ENCODE measurements at regions not wholly inside any gene's neighbourhood (a gene's known extent, or its start where the extent isn't known, plus 50 kb on each side); places are given as distances from the start of the nearest gene placed in this dataset.

- CTCF ChIA-PET (ENCODE audit: low intra/inter-chr PET ratio, low total read pairs) = no interaction called here
- no peaks in the 10 kb centered on the region for H3K79me2 ChIP-seq (ENCODE audit: insufficient read depth, low read length)
- POLR2A ChIA-PET = no interaction called here
- H3K9ac ChIP-seq (ENCODE audit: insufficient read depth, low read depth, low read length) = no peak overlapping the region
- H3K27me3 ChIP-seq (ENCODE audit: control insufficient read depth in 1 of 2, insufficient read depth in 2 of 2, low read length in 2 of 2) = no peaks in the 10 kb centered on the region
- in situ Hi-C loops (cut with HindIII; ENCODE audit: extremely low pct_ligation_motif_present, low pct_unique_long_range_greater_than_20kb) = no loop called here
- no TSS peak for BruUV-seq (replicated peaks)
- TF ChIP-seq ZNF430 (CRISPR knock-in tag; IDR thresholded peaks at IDR 0.05) = no peak
- no peak overlapping the region for H3K27ac ChIP-seq (ENCODE audit: extremely low read length, insufficient read depth, low read length)
- intact Hi-C loops (cut with micrococcal nuclease; ENCODE audit: unreplicated experiment) = no loop called here
- H3K4me1 ChIP-seq (ENCODE audit: insufficient read depth, low read length) = no peaks in the 10 kb centered on the region
- no peak overlapping the region for H3K4me3 ChIP-seq (replicated peaks in 1 of 3; ENCODE audit: insufficient read depth in 1 of 3, low read depth in 2 of 3, low read length in 3 of 3)
- H3K4me2 ChIP-seq (ENCODE audit: low read depth, low read length) = no peak overlapping the region
- FAIRE-seq (no peak), ATAC-seq (no peak), DNase-seq (ENCODE audit: low spot score) (no peak)
- WGBS (ENCODE audit: low lambda C conversion rate) = no CpG with 5 or more reads among the region's 2 CpGs
- H4K20me1 ChIP-seq (ENCODE audit: insufficient read depth, low read length) = no peaks in the 10 kb centered on the region
- no peak overlapping the region for H2AFZ ChIP-seq (ENCODE audit: low read length)
- H3K9me3 ChIP-seq (ENCODE audit: low read length) = no peaks in the 10 kb centered on the region
- no peaks in the 10 kb centered on the region for H3K36me3 ChIP-seq (replicated peaks in 1 of 2; ENCODE audit: control insufficient read depth in 1 of 2, insufficient read depth in 2 of 2, low read length in 2 of 2)
Observed at GRCh38 chrX:110514509-110514908, 155.9 kb downstream of the RTL9 start.

- Histone ChIP-seq H3K27ac (ENCODE audit: extremely low read length, insufficient read depth, low read length) (no peak overlapping the region), H3K36me3 (replicated peaks in 1 of 2; ENCODE audit: control insufficient read depth in 1 of 2, insufficient read depth in 2 of 2, low read length in 2 of 2) (no peaks in the 10 kb centered on the region), H3K79me2 (ENCODE audit: insufficient read depth, low read length) (no peaks in the 10 kb centered on the region), H4K20me1 (ENCODE audit: insufficient read depth, low read length) (no peaks in the 10 kb centered on the region), H3K4me3 (replicated peaks in 1 of 3; ENCODE audit: insufficient read depth in 1 of 3, low read depth in 2 of 3, low read length in 3 of 3) (no peak overlapping the region), H3K27me3 (ENCODE audit: control insufficient read depth in 1 of 2, insufficient read depth in 2 of 2, low read length in 2 of 2) (no peaks in the 10 kb centered on the region), H3K9me3 (ENCODE audit: low read length) (no peaks in the 10 kb centered on the region), H3K4me1 (ENCODE audit: insufficient read depth, low read length) (no peaks in the 10 kb centered on the region), H3K4me2 (ENCODE audit: low read depth, low read length) (no peak overlapping the region), H2AFZ (ENCODE audit: low read length) (no peak overlapping the region), H3K9ac (ENCODE audit: insufficient read depth, low read depth, low read length) (no peak overlapping the region)
- BruUV-seq (replicated peaks) = no TSS peak
- ChIA-PET POLR2A (no interaction called here), CTCF (ENCODE audit: low intra/inter-chr PET ratio, low total read pairs) (no interaction called here)
- FAIRE-seq (no peak), ATAC-seq (no peak), DNase-seq (ENCODE audit: low spot score) (no peak)
- no peak for TF ChIP-seq ZNF7 (CRISPR knock-in tag; IDR thresholded peaks at IDR 0.05)
- TF ChIP-seq ZGPAT (CRISPR knock-in tag; IDR thresholded peaks at IDR 0.05) = no peak
- no peak for TF ChIP-seq SETDB1 (CRISPR knock-in tag; IDR thresholded peaks at IDR 0.05; ENCODE audit: borderline replicate concordance)
- TF ChIP-seq THAP11 (CRISPR knock-in tag; IDR thresholded peaks at IDR 0.05) = no peak
- TF ChIP-seq NBN (conservative IDR thresholded peaks at IDR 0.05) = no peak
- TF ChIP-seq ZNF770 (CRISPR knock-in tag; IDR thresholded peaks at IDR 0.05) = no peak
- no peak for TF ChIP-seq HNF4A (CRISPR knock-in tag; IDR thresholded peaks at IDR 0.05)
- TF ChIP-seq CREBL2 (CRISPR knock-in tag; IDR thresholded peaks at IDR 0.05; ENCODE audit: borderline replicate concordance) = no peak
- no peak for TF ChIP-seq MLX (CRISPR knock-in tag; IDR thresholded peaks at IDR 0.05)
- WGBS (ENCODE audit: low lambda C conversion rate) = 0% methylated on average over 3 of the region's 3 CpGs
- intact Hi-C loops (cut with micrococcal nuclease; ENCODE audit: unreplicated experiment) (no loop called here), in situ Hi-C loops (cut with HindIII; ENCODE audit: extremely low pct_ligation_motif_present, low pct_unique_long_range_greater_than_20kb) (no loop called here)
Observed at GRCh38 chrX:110519501-110519900, 160.9 kb downstream of the RTL9 start.

All from HepG2 (cell line).